HG03066 (cell line): ENCODE measurements at regions not wholly inside any gene's neighbourhood (a gene's known extent, or its start where the extent isn't known, plus 50 kb on each side); places are given as distances from the start of the nearest gene placed in this dataset.

Source experiments
- ATAC-seq: cut with Tn5 transposase; IDR thresholded peaks from one replicate; pipeline ENCODE4 v1.9.1; 2021; ENCODE audit warnings: low read depth; ENCODE audit not compliant: unreplicated experiment

DNA sequence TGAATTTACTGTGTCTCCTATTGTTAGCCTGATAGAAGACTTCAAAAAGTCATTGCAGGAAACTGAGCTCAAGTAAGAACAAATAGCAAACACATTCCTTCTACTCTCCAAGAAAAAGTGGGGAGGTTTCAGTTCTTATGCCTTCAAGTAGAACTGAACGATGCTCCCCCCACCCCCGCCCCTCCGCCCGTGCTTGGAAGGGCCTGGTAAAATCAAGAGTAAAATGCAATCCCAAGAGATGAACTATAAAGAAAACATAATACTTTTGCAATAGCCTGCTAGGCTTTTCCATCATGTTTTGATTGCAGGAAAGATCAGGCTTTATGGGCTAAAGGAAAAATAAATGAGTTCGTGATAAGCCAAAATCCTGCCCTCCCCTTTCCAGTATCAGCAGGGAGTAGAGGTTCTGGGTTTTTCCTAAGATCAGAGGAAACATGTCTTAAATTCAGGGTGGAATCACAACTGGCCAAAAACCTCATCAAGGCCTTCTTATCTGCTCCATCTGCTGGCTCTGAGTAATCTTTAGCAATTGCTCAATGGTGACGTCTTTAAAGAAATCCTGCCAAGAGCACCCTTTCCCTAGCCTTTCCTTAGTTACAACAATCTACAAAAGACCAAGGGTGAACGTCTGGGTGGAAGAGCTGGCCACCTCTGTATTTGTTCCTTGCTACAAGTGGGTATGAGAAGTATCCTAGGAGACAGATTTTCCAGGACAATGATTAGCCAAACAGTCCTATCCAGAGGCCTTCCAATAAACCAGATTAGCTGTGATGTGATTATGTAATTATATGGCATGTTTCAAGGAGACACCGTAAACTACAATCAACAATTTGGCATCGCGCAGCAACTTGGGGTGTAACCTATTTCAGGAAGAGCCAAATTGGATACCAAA lies 66.3 kb upstream of the FAM9C start:
- ATAC-seq = no peak

DNA sequence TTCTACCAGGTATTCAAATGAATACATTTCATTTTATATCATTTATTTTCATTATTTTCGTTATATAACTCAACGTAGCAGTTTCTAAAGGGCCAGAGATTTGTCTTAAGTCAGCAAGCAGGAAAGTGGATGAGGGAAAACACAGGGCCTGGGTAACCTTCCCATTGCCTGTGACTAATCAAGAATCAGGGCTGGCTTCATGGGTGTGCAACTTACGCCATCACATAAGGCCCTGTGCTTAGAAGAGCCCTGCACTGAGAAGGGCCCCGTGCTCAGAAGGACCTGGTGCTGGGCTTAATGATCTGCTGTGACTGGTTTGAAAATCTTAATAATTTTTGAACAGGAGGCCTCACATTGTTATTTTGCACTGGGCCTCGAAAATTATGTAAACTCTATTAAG lies 65.4 kb upstream of the FAM9C start:
- no peak for ATAC-seq

DNA sequence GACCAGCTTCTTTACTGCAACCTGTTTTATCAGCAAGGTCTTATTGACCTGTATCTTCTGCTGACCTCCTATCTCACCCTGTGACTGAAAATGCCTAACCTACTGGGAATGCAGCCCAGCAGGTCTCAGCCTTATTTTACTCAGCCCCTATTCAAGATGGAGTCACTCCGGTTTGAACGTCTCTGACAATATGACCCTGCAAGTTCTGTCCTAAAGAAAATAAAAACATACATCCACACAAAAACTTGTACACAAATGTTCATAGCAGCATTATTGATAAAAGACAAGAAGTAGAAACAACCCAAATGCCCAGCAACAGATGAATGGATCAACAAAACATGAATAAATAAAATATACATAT lies 59.5 kb upstream of the FAM9C start:
- no peak for ATAC-seq

DNA sequence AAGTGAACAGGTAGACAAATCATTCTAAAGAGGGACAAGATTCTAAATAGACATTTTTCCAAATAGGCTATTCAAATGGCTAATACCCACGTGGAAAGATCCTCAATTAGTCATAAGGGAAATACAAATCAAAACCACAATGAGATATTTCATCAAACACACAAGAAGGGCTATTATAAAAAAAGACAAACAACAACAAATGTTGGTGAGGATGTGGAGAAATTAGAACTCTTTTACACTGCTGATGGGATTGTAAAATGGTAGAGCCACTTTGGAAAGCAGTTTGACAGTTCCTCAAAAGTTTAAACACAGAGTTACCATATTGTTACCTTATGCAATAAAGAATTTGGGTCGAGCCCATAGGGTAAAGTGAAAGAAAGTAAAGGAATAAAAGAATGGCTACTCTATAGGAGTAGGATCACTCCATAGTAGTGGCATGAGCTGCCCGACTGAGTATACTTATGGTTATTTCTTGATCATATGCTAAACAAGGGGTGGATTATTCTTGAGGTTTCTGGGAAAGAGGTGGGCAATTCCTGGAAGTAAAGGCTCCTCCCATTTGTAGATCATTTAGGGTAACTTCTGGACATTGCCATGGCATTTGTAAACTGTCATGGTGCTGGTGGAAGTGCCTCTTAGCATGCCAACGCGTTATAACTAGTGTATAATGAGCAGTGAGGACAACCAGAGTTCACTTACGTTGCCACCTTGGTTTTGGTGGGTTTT lies 58.9 kb upstream of the FAM9C start:
- no peak for ATAC-seq

DNA sequence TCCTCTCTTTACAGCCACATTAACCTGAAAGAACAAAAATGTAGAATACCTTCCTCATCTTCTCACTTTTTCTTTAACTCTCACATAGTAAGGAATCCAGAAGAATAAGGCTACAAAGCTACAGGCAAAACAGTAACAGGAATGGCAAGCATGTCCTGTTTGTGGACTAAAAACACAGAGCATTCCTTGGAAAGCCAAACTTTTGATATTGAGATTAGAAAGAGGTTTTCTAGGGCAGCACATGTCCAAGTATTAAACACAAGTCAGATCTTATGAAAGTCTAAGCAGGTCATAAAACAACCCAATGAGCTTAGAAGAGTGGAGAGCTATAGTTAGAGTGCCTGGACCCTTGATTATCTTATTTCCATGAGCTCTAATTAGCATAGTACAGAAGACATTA lies 58.2 kb upstream of the FAM9C start:
- no peak for ATAC-seq

DNA sequence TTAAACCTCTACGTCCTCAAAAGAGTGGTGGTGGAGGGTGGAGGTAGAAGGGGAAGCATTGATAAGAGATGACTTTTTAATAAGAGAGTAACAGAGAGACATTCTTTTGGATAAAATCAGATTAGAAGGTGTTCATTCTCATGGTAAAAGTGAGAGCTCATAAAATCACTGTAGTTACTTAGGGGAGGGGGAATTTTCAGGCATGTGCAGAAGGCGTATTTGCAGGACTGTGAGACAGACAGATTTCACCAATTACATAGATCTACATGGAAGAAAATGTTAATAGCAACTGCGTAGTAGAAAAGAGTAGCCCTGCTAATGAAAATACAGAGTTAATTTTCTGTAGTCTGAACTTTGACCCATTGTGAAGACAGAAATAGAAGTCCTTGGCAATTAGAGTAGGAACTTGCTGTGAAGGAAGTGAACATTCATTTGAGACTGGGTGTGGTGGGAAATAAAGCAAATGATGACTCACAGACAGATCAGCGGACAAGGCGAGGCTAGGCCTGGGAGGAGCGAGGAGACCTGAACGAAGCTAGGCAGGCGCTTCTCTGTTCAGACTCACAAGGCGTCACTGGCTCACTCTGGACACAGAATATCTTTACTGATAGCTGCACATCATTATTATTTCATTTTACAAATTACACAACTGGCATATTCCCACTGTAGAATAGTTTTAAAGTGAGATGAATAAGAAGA lies 57.2 kb upstream of the FAM9C start:
- no peak for ATAC-seq

DNA sequence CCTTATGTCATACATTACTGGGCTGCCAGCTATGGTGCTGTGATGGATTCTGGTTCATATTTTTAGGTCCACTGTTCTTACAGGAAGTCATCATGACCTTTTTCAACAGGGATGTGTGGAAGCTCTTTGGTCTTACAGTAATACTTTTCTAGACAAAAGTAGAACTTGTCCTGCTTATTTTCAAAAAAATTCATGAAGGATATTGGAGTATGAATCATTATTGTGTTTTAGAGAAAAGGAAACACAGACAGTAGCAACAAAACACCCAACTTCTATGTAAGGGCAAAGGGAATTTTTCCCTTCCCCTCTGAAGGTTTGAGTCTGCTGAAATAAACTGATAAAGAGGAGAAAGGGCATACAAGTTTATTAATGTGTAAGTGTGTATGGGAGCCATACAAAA lies 54.7 kb upstream of the FAM9C start:
- ATAC-seq = no peak

DNA sequence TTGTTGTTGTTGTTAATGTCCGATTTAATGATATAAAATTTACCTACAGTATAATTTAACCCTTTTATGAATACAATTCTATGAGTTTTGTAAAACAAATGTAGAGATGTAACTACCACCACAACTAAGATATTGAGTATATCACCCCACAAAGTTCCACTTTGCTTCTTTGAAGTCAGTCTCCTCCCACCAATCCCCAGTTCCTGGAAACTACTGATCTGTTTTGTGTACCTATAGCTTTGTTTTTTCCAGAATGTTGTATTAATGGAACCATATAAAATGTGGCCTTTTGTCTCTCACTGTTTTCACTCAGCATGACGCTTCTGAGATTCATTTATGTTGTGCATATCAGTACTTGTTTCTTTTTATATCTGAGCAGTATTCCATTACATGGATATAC lies 52.3 kb upstream of the FAM9C start:
- no peak for ATAC-seq

DNA sequence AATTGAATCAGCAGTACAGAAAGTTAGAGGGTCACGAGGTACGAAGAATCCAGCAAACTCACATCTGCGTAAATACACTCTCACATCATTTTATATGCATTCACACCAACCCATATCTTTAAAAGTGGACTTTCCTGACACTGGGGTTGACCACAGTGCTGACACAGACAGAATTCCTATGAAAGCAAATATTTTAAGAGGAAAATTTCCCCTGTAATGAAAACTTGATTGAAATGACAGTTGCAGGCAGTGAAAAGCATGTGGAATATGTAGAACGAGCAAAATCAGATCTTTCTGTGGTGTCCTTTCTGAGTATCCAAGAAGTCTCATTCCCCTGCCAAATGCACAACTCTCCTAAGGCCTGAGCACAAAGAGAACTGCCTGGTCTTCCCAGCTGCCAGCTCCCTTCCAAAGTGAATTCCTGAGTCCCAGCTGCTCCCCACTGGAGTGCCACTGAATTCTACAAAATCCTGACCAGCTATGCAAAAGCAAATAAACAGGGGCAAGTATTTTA lies 50.5 kb upstream of the FAM9C start:
- ATAC-seq = no peak

DNA sequence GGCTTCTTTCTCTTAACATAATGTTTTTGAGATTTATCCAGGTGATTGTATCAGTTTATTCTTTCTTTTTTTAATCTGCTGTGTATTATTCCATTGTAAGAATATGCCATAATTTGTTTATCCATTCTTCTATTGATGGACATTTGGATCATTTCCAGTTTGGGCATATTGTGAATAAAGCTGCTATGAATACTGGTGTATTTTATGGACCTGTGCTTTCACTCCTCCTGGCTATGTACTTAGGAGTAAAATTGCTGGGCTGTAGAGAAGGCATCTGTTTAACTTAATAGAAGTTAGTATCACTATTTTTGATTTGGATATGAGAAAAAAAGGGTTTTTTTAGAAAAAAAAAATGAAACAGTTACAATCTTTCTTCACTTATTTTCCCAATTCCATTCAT lies 50.0 kb upstream of the FAM9C start:
- ATAC-seq = no peak
